ENCODE measurements at regions not wholly inside any gene's neighbourhood (a gene's known extent, or its start where the extent isn't known, plus 50 kb on each side); places are given as distances from the start of the nearest gene placed in this dataset.

- no peak for DNase-seq
Observed at GRCh38 chr2:150309311-150310080, 178.0 kb downstream of the RND3 start.

GRCh38 chr2:150307258-150307657 is 180.2 kb downstream of the RND3 start:
- DNase-seq = no peak

GRCh38 chr2:150303281-150303680 is 184.2 kb downstream of the RND3 start:
- DNase-seq = no peak

- DNase-seq = no peak
Observed at GRCh38 chr2:150298571-150299305, 188.7 kb downstream of the RND3 start.

- DNase-seq = no peak
Observed at GRCh38 chr2:150296770-150297546, 190.5 kb downstream of the RND3 start.

GRCh38 chr2:150295544-150295943 is 191.9 kb downstream of the RND3 start:
- no peak for DNase-seq

- no peak for DNase-seq
Observed at GRCh38 chr2:150293771-150294170, 193.7 kb downstream of the RND3 start.

- DNase-seq = no peak
Observed at GRCh38 chr2:150292807-150293206, 194.7 kb downstream of the RND3 start.

- no peak for DNase-seq
Observed at GRCh38 chr2:150292192-150292591, 195.3 kb downstream of the RND3 start.

- DNase-seq = no peak
Observed at GRCh38 chr2:150286730-150287362, 200.6 kb downstream of the RND3 start.

- DNase-seq = no peak
Observed at GRCh38 chr2:150284116-150284515, 203.4 kb downstream of the RND3 start.

- DNase-seq = no peak
Observed at GRCh38 chr2:150282771-150283371, 204.6 kb downstream of the RND3 start.

- DNase-seq = no peak
Observed at GRCh38 chr2:150282357-150282756, 205.1 kb downstream of the RND3 start.

- DNase-seq = no peak
Observed at GRCh38 chr2:150280231-150280630, 207.2 kb downstream of the RND3 start.

- no peak for DNase-seq
Observed at GRCh38 chr2:150279686-150280085, 207.8 kb downstream of the RND3 start.

GRCh38 chr2:150276737-150277136 is 210.7 kb downstream of the RND3 start:
- DNase-seq = no peak

- DNase-seq = no peak
Observed at GRCh38 chr2:150274108-150274507, 213.4 kb downstream of the RND3 start.

- DNase-seq = no peak
Observed at GRCh38 chr2:150271952-150272802, 215.3 kb downstream of the RND3 start.

- DNase-seq = no peak
Observed at GRCh38 chr2:150267651-150268415, 219.6 kb downstream of the RND3 start.

- DNase-seq = no peak
Observed at GRCh38 chr2:150266931-150267330, 220.5 kb downstream of the RND3 start.

GRCh38 chr2:150264442-150264841 is 223.0 kb downstream of the RND3 start:
- DNase-seq = no peak

Data from activated CD4-positive, alpha-beta T cell treated with anti-CD3 and anti-CD28 coated beads, Interleukin-2, amount 50 U/mL, for 16 hours (primary cell).